NOMO-1 treated with DMSO at 0.1 percent for 48 hours (cell line): ENCODE measurements at regions not wholly inside any gene's neighbourhood (a gene's known extent, or its start where the extent isn't known, plus 50 kb on each side); places are given as distances from the start of the nearest gene placed in this dataset.

Source experiments
- DNase-seq: peaks from one replicate; lab custom pipeline; 2025; ENCODE audit not compliant: unreplicated experiment; lab: John Stamatoyannopoulos, UW

- no peak for DNase-seq
Observed at GRCh38 chr2:228709788-228710371, 528.4 kb upstream of the SPHKAP start.

GRCh38 chr2:228707846-228708245, 526.4 kb upstream of the SPHKAP start:
- no peak for DNase-seq

- DNase-seq: no peak
Observed at GRCh38 chr2:228705318-228705717, 523.8 kb upstream of the SPHKAP start.

DNA sequence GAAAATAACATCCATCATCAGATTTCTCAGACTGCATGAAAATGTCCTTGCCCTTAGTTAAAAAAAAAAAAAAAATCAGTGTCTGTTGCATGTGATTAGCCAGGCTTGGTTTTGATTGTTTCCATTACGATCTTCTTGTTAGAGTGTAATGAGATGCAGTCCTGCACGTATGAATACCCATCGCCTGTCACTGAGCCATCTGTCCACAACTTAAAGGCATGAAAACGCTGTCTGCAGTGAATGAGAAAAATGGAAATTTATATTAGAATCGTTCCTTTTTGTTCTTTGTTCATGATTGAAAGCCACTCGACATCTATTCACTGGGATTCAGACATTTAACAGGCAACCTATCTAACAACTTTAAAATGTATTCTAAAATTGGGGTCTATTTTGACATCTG, 521.7 kb upstream of the SPHKAP start:
- DNase-seq: no peak

GRCh38 chr2:228701506-228701905, 520.0 kb upstream of the SPHKAP start:
- DNase-seq: no peak

DNA sequence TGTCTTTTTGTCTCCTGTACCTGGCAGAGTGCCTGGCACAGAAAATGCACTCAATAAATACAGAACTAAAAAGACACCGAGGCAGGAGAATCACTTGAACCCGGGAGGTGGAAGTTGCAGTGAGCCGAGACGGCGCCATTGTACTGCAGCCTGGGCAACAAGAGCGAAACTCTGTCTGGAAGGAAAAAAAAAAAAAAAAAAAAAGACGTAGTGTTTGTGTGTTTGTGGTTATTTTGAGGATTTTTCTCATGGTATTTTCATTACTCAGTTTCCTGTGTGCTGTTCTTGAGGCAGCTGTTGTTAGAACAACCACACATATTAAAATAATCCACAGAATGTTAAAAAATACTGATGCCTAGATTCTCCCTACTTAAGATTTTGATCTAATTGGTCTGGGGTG, 519.2 kb upstream of the SPHKAP start:
- DNase-seq: no peak

- DNase-seq: no peak
Observed at GRCh38 chr2:228699888-228700287, 518.4 kb upstream of the SPHKAP start.

GRCh38 chr2:228699400-228699799, 517.9 kb upstream of the SPHKAP start:
- DNase-seq: no peak

DNA sequence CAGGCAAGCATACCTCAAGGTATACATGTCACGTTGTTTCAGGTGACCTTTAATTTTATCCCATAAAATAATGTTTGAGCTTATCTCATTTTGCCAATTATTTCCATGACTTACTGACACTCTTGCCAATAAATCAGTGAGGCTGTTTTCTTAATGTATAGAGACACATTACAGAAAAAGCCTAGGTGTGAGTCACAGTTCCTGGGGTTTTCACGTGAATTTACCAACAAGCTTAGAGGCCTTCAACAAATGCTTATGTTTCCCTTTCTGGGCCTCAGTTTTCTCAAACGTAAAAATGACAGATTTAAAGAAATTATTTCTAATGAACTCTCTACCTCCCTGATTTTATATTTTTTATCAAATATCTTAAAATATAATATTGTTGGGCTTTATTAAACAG, 517.5 kb upstream of the SPHKAP start:
- DNase-seq: no peak

DNA sequence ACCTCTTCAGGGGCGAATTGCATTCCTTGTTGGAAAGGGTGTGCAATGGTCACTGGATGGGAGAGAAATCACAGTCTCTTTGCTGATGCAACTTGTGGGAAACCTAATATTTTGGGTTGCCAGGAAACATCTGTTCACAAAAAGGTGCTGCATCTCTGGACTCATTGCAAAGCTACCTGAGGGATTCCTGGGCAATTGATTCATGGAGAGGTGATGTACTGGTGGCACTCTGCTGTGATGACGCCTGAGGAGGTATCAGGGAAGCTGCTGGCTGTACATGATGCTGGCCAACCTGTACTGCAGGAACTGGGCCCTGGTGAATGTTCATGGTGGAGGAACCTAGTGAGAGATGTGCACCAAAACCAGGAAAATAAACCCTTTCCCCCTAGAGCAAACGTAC, 516.0 kb upstream of the SPHKAP start:
- no peak for DNase-seq

DNA sequence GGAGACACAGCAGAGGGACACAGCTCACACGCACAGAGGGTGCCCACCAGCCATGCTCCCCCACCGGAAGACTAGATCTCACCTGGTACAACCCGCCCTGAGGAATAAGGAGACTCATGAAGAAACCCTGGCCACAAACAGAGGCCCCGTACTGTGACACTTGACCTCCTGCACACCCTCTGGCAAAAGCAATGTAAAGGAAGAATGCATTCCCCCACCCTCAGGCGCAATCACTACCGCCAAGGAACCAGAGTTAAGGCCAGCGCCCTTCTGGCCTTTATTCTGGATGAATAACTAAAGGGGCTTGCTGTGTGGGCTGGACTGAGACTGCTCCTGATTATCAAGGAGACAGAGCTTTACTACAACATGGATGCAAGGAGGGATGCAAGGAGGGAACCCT, 509.2 kb upstream of the SPHKAP start:
- no peak for DNase-seq

GRCh38 chr2:228689053-228689452, 507.6 kb upstream of the SPHKAP start:
- no peak for DNase-seq

DNA sequence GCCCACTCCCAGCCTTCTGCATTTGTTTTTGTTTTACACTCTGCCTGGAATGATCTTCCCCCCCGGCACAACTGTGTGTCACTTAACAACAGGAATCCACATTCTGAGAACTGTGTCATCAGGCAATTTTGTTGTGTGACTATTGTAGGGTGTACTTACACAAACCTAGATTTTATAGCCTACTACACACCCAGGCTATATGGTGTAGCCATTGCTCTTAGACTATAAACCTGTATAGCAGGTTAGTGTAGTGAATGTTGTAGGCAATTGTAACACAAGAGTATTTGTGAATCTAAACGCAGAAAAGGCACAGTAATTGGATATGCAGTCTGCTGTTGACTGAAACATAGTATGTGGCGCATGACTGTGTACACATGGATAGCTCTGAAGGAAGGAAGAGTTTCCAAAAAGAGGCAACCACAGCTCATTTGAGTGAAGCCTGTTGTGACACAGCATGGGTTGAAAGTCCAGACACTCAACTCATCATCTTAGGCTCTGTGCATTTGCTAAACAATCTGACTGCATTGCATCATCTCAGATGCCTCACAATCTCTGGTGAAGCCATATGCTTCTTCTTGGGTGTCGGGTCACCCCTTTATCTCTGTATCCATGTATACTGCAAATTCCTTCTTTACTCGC, 506.6 kb upstream of the SPHKAP start:
- no peak for DNase-seq

DNA sequence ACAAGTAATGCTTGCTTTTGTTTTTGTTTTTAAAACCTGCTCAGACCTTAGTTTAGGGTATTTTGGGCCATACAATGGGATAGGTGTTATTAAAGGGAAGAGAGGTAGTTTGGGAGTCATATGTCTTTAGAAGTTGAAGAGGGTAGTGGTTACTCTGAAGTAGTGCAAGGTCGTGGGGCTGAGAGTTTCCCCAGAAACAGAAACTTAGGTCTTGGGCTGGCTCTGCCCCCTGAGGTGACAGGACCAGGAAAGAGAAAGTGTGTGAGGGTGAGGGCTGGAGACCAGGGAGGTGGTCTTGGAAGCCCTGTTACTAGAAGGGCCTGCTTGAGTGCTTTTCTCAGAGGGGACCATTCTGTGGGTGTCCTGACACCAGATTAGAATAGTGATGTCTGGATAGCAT, 500.5 kb upstream of the SPHKAP start:
- DNase-seq: no peak

GRCh38 chr2:228681426-228681825, 499.9 kb upstream of the SPHKAP start:
- DNase-seq: no peak

DNA sequence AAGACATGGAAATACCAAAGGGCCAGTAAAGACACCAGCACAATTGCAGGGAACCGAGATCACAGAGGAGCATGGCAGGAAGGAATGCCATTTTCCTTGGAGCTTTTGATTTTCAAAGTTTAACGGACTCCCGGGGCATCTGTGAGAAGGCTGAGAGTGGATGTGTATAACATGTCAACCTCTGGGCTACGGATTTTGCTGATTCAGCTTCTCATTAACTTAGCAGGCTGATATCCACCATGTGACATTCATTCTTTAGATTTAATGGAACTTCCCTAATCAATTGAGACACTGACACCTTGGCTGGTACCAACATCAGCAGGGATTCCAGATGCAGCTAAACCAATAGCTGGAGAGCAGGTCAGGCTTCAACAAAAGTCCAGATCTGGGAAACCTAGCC, 496.6 kb upstream of the SPHKAP start:
- DNase-seq: no peak

DNA sequence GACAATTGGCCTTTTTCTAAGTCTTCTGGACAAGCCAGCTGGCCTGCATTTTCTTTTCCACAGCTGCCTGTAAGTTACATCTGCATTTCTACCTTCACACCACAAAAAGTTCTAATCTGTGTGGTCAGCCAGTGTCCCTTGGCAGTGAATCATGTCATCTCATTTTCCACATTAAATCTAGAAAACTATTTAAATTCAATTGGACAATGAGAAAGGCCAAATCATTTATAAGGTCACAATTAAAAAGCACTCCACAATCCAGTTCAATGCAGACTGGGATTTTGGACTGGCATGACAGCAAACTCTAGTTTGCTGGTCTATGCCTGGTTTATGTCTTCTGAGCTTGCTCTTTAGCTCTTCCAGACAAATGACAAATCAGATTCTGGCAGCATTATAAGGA, 494.2 kb upstream of the SPHKAP start:
- no peak for DNase-seq

GRCh38 chr2:228675091-228675490, 493.6 kb upstream of the SPHKAP start:
- DNase-seq: no peak

- DNase-seq: no peak
Observed at GRCh38 chr2:228673876-228674554, 492.5 kb upstream of the SPHKAP start.

- no peak for DNase-seq
Observed at GRCh38 chr2:228669690-228670089, 488.2 kb upstream of the SPHKAP start.

DNA sequence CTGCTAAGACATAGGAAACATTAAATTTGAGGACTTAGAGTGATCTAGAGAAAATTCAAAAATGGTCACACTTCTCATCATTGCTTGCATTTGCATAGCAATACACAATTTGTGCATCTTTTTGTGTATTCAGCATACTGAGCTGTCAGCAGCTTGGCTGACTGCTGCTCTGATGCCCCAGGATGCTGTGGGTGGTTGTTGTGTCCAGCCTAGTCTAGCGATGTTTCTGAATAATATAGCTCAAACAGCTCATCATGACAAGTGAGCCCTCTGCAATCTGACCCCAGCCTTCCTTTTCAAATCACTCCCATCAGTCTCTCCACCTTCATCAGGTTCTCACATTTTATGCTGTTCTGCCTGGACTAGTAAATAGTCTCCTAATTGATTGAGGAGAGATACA, 483.7 kb upstream of the SPHKAP start:
- DNase-seq: no peak

DNA sequence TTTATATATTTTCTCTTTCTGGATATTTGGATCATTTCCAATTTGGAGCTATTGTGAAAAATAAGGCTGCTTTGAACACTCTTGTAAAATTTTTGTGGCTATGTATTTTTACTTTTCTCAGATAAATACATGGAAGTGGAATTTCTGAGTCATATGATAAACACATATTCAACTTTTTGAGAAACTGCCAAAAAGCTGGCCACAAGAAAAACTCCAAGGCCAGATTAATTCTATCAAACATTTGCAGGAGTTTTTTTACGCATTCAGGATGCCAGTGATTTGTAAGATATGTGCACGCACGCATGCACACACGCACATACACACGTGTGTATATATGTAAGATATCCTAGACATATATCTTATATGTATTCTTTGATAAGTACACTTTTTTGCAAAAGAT, 477.5 kb upstream of the SPHKAP start:
- DNase-seq: no peak
